K562 (cell line): ENCODE measurements at regions not wholly inside any gene's neighbourhood (a gene's known extent, or its start where the extent isn't known, plus 50 kb on each side); places are given as distances from the start of the nearest gene placed in this dataset.

Source experiments
- ATAC-seq: fragments of 200-7000 bp; cut with Tn5 transposase; 3 replicates; pipeline ENCODE4 v1.9.1; 2020; ENCODE audit warnings: moderate library complexity
- BruUV-seq: library from RNA; stranded (reverse); fragments of 400-500 nt; replicated peaks from 2 replicates; lab custom pipeline; 2021; lab: Mats Ljungman, UMichigan
- CTCF ChIA-PET: fragments of 300-600 bp; formaldehyde crosslinking; extraction: SDS; loops from one replicate; lab custom pipeline; 2021; ENCODE audit warnings: low intra/inter-chr PET ratio; lab: Yijun Ruan, JAX
- POLR2A ChIA-PET: fragments of 300-600, 350-650 bp; sonication (Branson Sonifier 250); formaldehyde crosslinking; extraction: SDS; loops from one replicate; lab custom pipeline; 2021; ENCODE audit warnings: antibody characterized with exemption, inconsistent platforms; lab: Yijun Ruan, JAX
- DNase-seq, 4 experiments: peaks; one replicate each; pipeline versions ENCODE4 v3.0.0 to v3.0.0-alpha.2; 2011 to 2018; ENCODE audit warnings: low spot score in 3 of 4, mixed read lengths in 3 of 4; ENCODE audit errors: extremely low read depth in 1 of 4
- FAIRE-seq: peaks from 2 replicates; lab custom pipeline; 2011; peaks lifted over from hg19 to GRCh38; lab: Jason Lieb, UNC
- H2AFZ ChIP-seq: 2 replicates; pipeline ENCODE4 v1.6.0; 2011; ENCODE audit warnings: low read depth, low read length, control low read depth, inconsistent platforms
- H3K27ac ChIP-seq: fragments of 200-600 bp; 3 replicates; pipeline ENCODE4 v1.8.0; 2011; ENCODE audit warnings: low read depth, mild to moderate bottlenecking, control low read depth, inconsistent platforms, low read length, moderate library complexity, mixed read lengths; ENCODE audit errors: extremely low read depth
- H3K27me3 ChIP-seq, 2 experiments: fragments of 300-600 bp in 1 of 2; 2 replicates in 1 of 2; 3 replicates in 1 of 2; pipeline versions ENCODE4 v1.6.0 to v1.8.0; 2011; ENCODE audit warnings: inconsistent platforms in 2 of 2, low read length in 2 of 2, mild to moderate bottlenecking in 1 of 2, mixed read lengths in 1 of 2, moderate library complexity in 1 of 2; ENCODE audit not compliant: control insufficient read depth in 2 of 2, insufficient read depth in 2 of 2
- H3K36me3 ChIP-seq: fragments of 300-600 bp; 3 replicates; pipeline ENCODE4 v1.8.0; 2011; ENCODE audit warnings: mild to moderate bottlenecking, low read length, inconsistent platforms; ENCODE audit not compliant: control insufficient read depth, insufficient read depth
- H3K4me1 ChIP-seq, 2 experiments: fragments of 200-600 bp in 1 of 2; replicated peaks in 1 of 2; 2 replicates in 1 of 2; 3 replicates in 1 of 2; pipeline versions ENCODE4 v1.5.1 to v1.8.0; 2011; ENCODE audit warnings: inconsistent platforms in 2 of 2, low read length in 2 of 2, mild to moderate bottlenecking in 1 of 2, mixed read lengths in 1 of 2, moderate library complexity in 1 of 2; ENCODE audit not compliant: control insufficient read depth in 2 of 2, insufficient read depth in 2 of 2
- H3K4me2 ChIP-seq: 2 replicates; pipeline ENCODE4 v1.6.1; 2011; ENCODE audit warnings: low read length, control low read depth, inconsistent platforms, mixed read lengths; ENCODE audit not compliant: insufficient read depth
- H3K4me3 ChIP-seq: fragments of 200-600 bp; sonication (generic), shearing (Covaris generic); 2 replicates; pipeline ENCODE4 v1.5.1; 2016; ENCODE audit warnings: control low read depth, inconsistent platforms
- H3K79me2 ChIP-seq: fragments of 200-600 bp; 3 replicates; pipeline ENCODE4 v1.8.0; 2011; ENCODE audit warnings: low read length, inconsistent platforms; ENCODE audit not compliant: control insufficient read depth, insufficient read depth
- H3K9ac ChIP-seq, 2 experiments: 2 replicates each; pipeline versions ENCODE4 v1.6.0 to v1.6.1; 2011; ENCODE audit warnings: low read depth in 2 of 2, low read length in 2 of 2, control low read depth in 1 of 2, inconsistent platforms in 1 of 2, mild to moderate bottlenecking in 1 of 2, mixed read lengths in 1 of 2; ENCODE audit not compliant: insufficient read depth in 1 of 2
- H3K9me1 ChIP-seq: one replicate; pipeline ENCODE4 v1.6.0; 2011; ENCODE audit warnings: inconsistent platforms, mild to moderate bottlenecking, low read length, moderate library complexity; ENCODE audit not compliant: control insufficient read depth, insufficient read depth
- H3K9me3 ChIP-seq: replicated peaks from 2 replicates; pipeline ENCODE4 v1.5.1; 2011; ENCODE audit warnings: low read depth, low read length, inconsistent platforms; ENCODE audit not compliant: control insufficient read depth, insufficient read depth
- H4K20me1 ChIP-seq: replicated peaks from 2 replicates; pipeline ENCODE4 v1.6.1; 2011; ENCODE audit warnings: low read length, inconsistent platforms, mixed read lengths; ENCODE audit not compliant: control insufficient read depth, insufficient read depth
- EGR1 ChIP-seq: fragments of 450-650 bp; conservative IDR thresholded peaks from 2 replicates; pipeline ENCODE4 v1.6.1; 2017; ENCODE audit warnings: mild to moderate bottlenecking
- ELF1 ChIP-seq: fragments of 200-800 bp; sonication (Bioruptor generic); IDR thresholded peaks from 2 replicates; pipeline ENCODE4 v1.6.1; 2016; ENCODE audit warnings: missing genetic modification characterization, missing compliant biosample characterization
- FOXK2 ChIP-seq, 2 experiments: fragments of 450-650 bp; IDR thresholded peaks in 1 of 2; conservative IDR thresholded peaks in 1 of 2; 2 replicates each; pipeline ENCODE4 v1.6.1; 2016; ENCODE audit warnings: low read depth in 2 of 2, mild to moderate bottlenecking in 1 of 2
- FOXP1 ChIP-seq: sonication (generic); formaldehyde crosslinking; IDR thresholded peaks from 2 replicates; pipeline ENCODE4 v1.8.0; 2022; ENCODE audit warnings: mild to moderate bottlenecking, missing genetic modification reagents
- HMGN3 ChIP-seq: IDR thresholded peaks from 2 replicates; pipeline ENCODE4 v1.6.1; 2011; ENCODE audit warnings: borderline replicate concordance, low read depth, mild to moderate bottlenecking, mixed read lengths, low read length; ENCODE audit not compliant: insufficient read length; ENCODE audit errors: extremely low read depth
- NR4A1 ChIP-seq, 2 experiments: fragments of 250-450 bp in 1 of 2; fragments of 450-650 bp in 1 of 2; sonication (Bioruptor Pico) in 1 of 2; IDR thresholded peaks; 2 replicates each; pipeline versions ENCODE4 v1.4.0 to v1.6.1; 2016 to 2020; ENCODE audit warnings: mild to moderate bottlenecking in 2 of 2, missing compliant biosample characterization in 1 of 2, missing genetic modification characterization in 1 of 2, moderate library complexity in 1 of 2
- RNF219 ChIP-seq: fragments of 250-450 bp; sonication (Bioruptor Pico); IDR thresholded peaks from 2 replicates; pipeline ENCODE4 v1.5.0; 2022; ENCODE audit warnings: mild to moderate bottlenecking
- SETDB1 ChIP-seq: IDR thresholded peaks from one replicate; pipeline ENCODE4 v1.6.1; 2012; ENCODE audit warnings: low read length, control low read depth, inconsistent platforms
- ZBTB34 ChIP-seq: fragments of 250-450 bp; sonication (Bioruptor Pico); IDR thresholded peaks from 2 replicates; pipeline ENCODE4 v1.8.0; 2021; ENCODE audit warnings: mild to moderate bottlenecking, moderate library complexity
- ZNF217 ChIP-seq: sonication (generic); formaldehyde crosslinking; IDR thresholded peaks from 2 replicates; pipeline ENCODE4 v1.8.0; 2022; ENCODE audit warnings: mild to moderate bottlenecking, missing genetic modification reagents
- ZNF263 ChIP-seq: sonication (generic); formaldehyde crosslinking; IDR thresholded peaks from 2 replicates; pipeline ENCODE4 v1.8.0; 2022; ENCODE audit warnings: mild to moderate bottlenecking, missing genetic modification reagents, borderline replicate concordance
- ZNF609 ChIP-seq: sonication (generic); formaldehyde crosslinking; IDR thresholded peaks from 2 replicates; pipeline ENCODE4 v1.8.1; 2023; ENCODE audit warnings: missing genetic modification reagents, mild to moderate bottlenecking, borderline replicate concordance
- ZNF696 ChIP-seq: fragments of 250-450 bp; sonication (Bioruptor Pico); conservative IDR thresholded peaks from 2 replicates; pipeline ENCODE4 v1.4.0; 2020; ENCODE audit warnings: mild to moderate bottlenecking, moderate library complexity
- ZNF76 ChIP-seq: fragments of 250-450 bp; sonication (Bioruptor Pico); IDR thresholded peaks from 2 replicates; pipeline ENCODE4 v1.4.0; 2020; ENCODE audit warnings: mild to moderate bottlenecking, moderate library complexity, borderline replicate concordance
- in situ Hi-C: fragments of 300-500 bp; cut with MboI; formaldehyde crosslinking; loops from 4 replicates; pipeline ENCODE4 v1.15.0; 2018; ENCODE audit warnings: inconsistent platforms, mixed read lengths
- intact Hi-C: fragments of 100-400 bp; cut with micrococcal nuclease; formaldehyde crosslinking; loops from 2 replicates; pipeline ENCODE4 v1.14.2; 2022

- no peak for TF ChIP-seq ZNF263 (CRISPR knock-in tag)
- no peak for TF ChIP-seq ZNF696 (CRISPR knock-in tag)
- TF ChIP-seq EGR1: no peak
- TF ChIP-seq ZNF76 (CRISPR knock-in tag): no peak
- no peak for TF ChIP-seq HMGN3
- no peak for TF ChIP-seq ZBTB34 (CRISPR knock-in tag)
Measured at GRCh38 chr4:165628572-165628971, 244.5 kb upstream of the TLL1 start (continued).

GRCh38 chr4:165630671-165631070 is 242.4 kb upstream of the TLL1 start:
- Histone ChIP-seq H3K4me1 (no peaks in the 10 kb centered on the region), H3K9me1 (no peaks in the 10 kb centered on the region), H3K9me3 (no peaks in the 10 kb centered on the region), H3K9ac (no peak overlapping the region), H2AFZ (no peak overlapping the region), H3K79me2 (no peaks in the 10 kb centered on the region), H3K27me3 (no peaks in the 10 kb centered on the region), H3K36me3 (no peaks in the 10 kb centered on the region), H3K4me3 (no peak overlapping the region), H3K4me2 (no peak overlapping the region), H3K27ac (no peak overlapping the region), H4K20me1 (no peaks in the 10 kb centered on the region)
- ChIA-PET CTCF (no interaction called here), POLR2A (no interaction called here)
- no TSS peak for BruUV-seq
- ATAC-seq (no peak), FAIRE-seq (no peak), DNase-seq (no peak)
- intact Hi-C loops (no loop called here), in situ Hi-C loops (no loop called here)
- no peak for TF ChIP-seq FOXP1 (CRISPR knock-in tag)
- no peak for TF ChIP-seq ZNF217 (CRISPR knock-in tag)
- TF ChIP-seq NR4A1 (CRISPR knock-in tag; IDR thresholded peaks at IDR 0.05): no peak
- TF ChIP-seq NR4A1 (tag; IDR thresholded peaks at IDR 0.05): no peak
- TF ChIP-seq SETDB1: no peak
- TF ChIP-seq ZNF609 (CRISPR knock-in tag): no peak
- TF ChIP-seq RNF219 (CRISPR knock-in tag): no peak
- TF ChIP-seq FOXK2 (conservative IDR thresholded peaks at IDR 0.05 in 1 of 2, IDR thresholded peaks at IDR 0.05 in 1 of 2; ENCODE audit: low read depth in 2 of 2): no peak
- no peak for TF ChIP-seq ELF1
